Central memory CD4-positive, alpha-beta T cell (primary cell): ENCODE measurements at regions not wholly inside any gene's neighbourhood (a gene's known extent, or its start where the extent isn't known, plus 50 kb on each side); places are given as distances from the start of the nearest gene placed in this dataset.
"Not testable (repeated sequence)": the region's sequence is repeated elsewhere in the genome, so short reads cannot be mapped to it uniquely, and the experiment has no call there.

Experiments
- DNase-seq: peaks from one replicate; pipeline ENCODE4 v3.0.0; 2022

GRCh38 chr6:2361195-2361594 lies 115.8 kb upstream of the GMDS start:
- no peak for DNase-seq

- no peak for DNase-seq
Measured at GRCh38 chr6:2360716-2361115, 115.3 kb upstream of the GMDS start.

DNA sequence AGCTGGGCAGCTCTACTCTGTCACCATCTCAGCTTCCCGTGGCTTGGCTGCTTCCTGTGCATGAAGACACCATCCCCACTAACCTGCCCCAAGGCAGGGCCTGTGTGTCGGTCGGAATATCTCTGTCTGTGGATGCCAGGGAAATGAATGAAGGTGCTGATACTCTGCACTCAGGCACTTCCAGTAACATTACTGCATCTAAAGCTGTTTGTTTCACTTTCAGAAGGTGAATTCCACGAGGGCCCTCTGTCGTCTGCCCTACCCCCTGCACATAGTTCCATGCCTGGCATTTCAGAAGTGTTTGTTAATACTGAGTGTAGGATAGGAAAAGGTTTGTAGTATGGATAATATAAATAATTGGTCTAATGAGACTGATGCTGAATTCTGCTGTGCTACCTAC lies 114.7 kb upstream of the GMDS start:
- no peak for DNase-seq

GRCh38 chr6:2355150-2355549 lies 109.7 kb upstream of the GMDS start:
- DNase-seq: no peak

DNA sequence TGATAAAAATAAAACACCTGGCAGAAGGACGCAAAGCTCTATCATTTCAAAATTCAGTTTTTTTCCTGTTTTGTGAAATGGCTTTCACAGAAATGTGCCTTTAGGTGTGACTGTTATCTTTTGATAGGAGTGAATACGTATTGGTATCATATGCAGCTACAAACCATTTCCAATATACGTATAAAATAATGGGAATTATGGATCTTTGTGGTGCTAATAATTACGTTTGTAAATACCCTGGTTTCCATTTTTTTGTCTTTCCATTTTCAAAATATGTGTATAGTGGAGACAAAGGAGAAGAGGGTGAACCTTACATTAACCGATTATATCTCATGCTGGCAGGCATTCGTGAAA lies 108.7 kb upstream of the GMDS start:
- DNase-seq: no peak

DNA sequence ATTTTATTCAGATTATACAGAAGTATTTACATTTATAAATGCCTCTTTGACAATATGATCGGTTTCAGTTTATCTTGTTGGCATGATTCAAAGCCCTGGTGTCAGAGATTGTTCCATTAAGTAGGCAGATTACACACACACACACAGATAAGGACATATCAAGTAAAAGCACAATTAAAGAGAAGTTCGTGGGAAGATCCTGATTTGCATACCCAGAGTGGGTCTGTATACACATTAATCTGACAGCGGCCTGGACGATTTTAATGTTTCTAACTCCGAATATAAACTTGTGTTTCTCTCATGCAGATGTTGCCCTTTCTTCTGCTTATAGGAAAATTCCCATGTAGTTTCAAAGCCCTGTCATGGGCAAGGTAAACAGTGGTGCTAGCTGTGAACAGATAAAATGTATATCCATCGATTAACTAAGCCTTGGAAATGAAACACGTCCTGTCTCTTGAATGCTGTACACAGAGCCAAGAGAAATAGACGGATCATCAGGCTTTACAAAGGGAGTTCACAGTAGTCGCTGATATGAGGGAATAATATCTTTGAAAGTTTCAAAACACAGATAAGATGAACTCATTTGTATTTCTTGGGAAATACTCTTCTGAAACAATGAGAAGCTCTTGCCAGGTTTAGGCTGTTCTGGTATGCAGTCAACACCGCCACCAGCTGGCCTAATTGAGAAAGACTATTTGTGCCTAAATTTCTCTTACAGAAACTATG lies 108.2 kb upstream of the GMDS start:
- peak; percentile 12 for DNase-seq

GRCh38 chr6:2351807-2352431 lies 106.5 kb upstream of the GMDS start:
- DNase-seq: no peak

GRCh38 chr6:2351090-2351489 lies 105.7 kb upstream of the GMDS start:
- DNase-seq: no peak

DNA sequence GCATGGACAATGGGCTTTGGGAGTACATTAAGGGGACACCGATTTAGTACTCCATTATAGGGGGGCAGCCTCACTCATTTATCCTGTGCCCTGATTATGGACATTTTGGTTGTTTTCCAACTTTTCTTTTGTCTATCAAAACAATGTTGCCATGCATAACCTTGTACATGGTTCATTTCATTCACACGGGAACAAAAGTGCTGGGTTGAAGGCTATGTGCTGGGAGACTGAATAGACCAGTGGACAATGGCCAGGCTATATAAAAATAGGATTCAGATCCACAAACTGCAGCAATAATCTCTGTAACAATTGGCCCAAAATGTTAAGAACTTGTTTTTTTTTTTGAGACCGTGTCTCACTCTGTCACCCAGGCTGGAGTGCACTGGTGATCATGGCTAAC lies 100.7 kb upstream of the GMDS start:
- no peak for DNase-seq

DNA sequence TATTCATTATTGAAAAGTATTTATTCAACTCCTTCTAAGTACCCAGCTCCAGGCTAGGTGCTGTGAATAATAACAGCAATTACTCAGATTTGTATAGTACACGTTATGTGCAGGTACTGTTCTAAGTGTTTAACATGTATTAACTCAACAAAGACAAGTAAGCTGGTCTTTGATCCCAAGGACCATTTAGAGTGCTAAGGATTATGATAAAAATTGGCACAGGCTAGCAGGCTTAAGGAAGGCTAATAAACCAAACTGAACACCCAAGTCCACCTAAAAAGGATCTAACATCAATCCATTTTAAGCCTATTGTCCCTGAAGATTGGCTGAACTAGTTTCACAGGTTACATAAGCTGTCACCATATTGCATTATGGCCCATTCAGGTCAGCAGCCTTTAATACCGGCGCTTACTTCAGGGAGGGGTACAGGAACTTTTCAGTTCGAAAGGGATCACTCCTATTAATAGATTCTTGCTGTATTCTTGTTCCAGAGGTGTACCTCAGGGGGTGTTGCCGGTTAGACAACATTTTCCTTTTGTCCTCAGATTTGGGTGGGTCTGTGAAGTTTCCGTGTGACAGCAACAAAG lies 99.0 kb upstream of the GMDS start:
- no peak for DNase-seq

- DNase-seq: no peak
Measured at GRCh38 chr6:2327591-2327990, 82.2 kb upstream of the GMDS start.

DNA sequence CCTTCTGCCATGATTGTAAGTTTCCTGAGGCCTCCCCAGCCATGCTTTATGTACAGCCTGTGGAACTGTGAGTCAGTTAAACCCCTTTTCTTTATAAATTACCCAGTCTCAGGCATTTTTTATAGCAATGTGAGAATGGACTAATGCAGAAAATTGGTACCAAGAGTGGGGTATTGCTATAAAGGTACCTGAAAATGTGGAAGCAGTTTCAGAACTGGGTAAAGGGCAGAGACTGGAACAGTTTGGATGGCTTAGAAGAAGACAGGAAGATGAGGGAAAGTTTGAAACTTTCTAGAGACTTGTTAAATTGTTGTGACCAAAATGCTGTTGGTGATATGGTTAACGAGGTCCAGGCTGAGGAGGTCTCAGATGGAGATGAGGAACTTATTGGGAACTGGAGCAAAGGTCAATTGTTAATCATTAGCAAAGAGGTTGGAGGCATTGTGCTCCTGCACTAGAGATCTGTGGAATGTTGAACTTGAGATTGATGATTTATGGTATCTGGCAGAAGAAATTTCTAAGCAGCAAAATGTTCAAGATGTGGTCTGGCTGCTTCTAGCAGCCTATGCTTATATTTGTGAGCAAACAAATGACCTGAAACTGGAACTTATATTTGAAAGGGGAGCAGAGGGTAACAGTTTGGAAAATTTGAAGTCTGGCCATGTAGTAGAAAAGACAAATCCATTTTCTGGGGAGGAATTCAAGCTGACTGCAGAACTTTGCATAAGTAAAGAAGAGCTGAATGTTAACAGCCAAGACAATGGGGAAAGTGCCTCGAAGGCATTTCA lies 79.0 kb upstream of the GMDS start:
- DNase-seq: no peak

DNA sequence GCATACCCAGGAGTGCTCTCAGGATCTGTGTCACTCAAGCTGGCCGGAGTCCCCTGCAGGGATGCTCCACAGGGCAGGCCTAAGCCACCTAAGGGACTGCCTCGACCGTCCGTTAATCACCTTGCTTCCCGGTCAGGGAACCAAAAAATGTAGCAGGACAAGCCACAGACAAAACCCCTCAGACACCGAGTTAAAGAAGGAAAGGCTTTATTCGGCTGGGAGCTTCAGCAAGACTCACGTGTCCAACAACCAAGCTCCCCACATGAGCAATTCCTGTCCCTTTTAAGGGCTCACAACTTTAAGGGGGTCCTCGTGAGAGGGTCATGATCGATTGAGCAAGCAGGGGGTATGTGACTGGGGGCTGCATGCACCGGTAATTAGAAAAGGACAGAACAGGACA lies 72.1 kb upstream of the GMDS start:
- DNase-seq: not testable (repeated sequence)

GRCh38 chr6:2314641-2315040 lies 69.2 kb upstream of the GMDS start:
- no peak for DNase-seq

DNA sequence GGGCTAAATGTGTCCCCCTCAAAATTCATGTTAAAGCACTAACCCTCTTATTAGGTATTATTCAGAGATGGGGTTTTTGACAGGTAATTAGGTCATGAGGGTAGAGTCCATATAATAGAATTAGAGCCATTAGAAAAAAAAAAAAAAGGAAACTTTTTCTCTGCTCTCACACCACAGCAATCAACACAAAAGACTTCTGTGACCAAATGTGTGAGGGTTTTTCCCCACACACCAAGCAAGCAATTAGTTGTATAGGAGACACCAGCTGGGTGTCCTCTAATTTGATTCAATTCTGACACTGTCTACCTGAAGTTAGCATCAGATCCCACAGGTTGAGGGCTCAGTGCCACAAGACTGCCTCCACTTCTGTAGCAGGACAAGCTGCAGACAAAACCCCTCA lies 64.6 kb upstream of the GMDS start:
- DNase-seq: no peak

DNA sequence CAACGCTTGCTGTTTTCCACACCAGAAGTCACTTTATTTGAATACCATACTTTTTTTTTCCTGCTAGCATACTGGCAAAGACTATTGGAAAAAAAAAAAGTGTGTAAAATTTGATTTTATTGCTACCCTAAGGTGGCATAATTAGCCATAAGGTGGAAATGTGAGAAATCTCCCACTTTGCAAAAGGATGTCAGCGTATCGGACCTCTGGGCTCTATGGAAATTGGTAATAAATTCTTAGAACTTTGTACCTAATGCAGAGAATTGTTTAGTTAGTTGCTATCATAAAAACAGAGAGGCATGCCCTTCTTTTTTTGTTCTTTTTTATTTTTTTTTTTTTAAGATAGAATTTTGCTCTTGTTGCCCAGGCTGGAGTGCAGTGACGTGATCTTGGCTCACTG lies 63.7 kb upstream of the GMDS start:
- no peak for DNase-seq

- no peak for DNase-seq
Measured at GRCh38 chr6:2307799-2308198, 62.4 kb upstream of the GMDS start.

GRCh38 chr6:2305951-2306350 lies 60.5 kb upstream of the GMDS start:
- DNase-seq: no peak

- DNase-seq: not testable (repeated sequence)
Measured at GRCh38 chr6:2302482-2302881, 57.1 kb upstream of the GMDS start.

- no peak for DNase-seq
Measured at GRCh38 chr6:2296781-2297180, 51.4 kb upstream of the GMDS start.
